HG03565 (cell line): ENCODE measurements at regions not wholly inside any gene's neighbourhood (a gene's known extent, or its start where the extent isn't known, plus 50 kb on each side); places are given as distances from the start of the nearest gene placed in this dataset.

Experiments used
- ATAC-seq: cut with Tn5 transposase; IDR thresholded peaks from one replicate; pipeline ENCODE4 v1.9.1; 2021; ENCODE audit warnings: mild to moderate bottlenecking, moderate library complexity; ENCODE audit not compliant: unreplicated experiment

- no peak for ATAC-seq
Observed at GRCh38 chr21:38899277-38899947, 93.7 kb downstream of the ETS2 start.

GRCh38 chr21:38898422-38899096, 92.8 kb downstream of the ETS2 start:
- no peak for ATAC-seq

- no peak for ATAC-seq
Observed at GRCh38 chr21:38897532-38898421, 92.0 kb downstream of the ETS2 start.

GRCh38 chr21:38894899-38895298, 89.2 kb downstream of the ETS2 start:
- no peak for ATAC-seq

- ATAC-seq = no peak
Observed at GRCh38 chr21:38888991-38889561, 83.3 kb downstream of the ETS2 start.

- ATAC-seq = no peak
Observed at GRCh38 chr21:38887749-38888148, 82.0 kb downstream of the ETS2 start.

GRCh38 chr21:38887062-38887686, 81.4 kb downstream of the ETS2 start:
- ATAC-seq = no peak

- no peak for ATAC-seq
Observed at GRCh38 chr21:38885909-38886308, 80.2 kb downstream of the ETS2 start.

GRCh38 chr21:38884440-38884839, 78.7 kb downstream of the ETS2 start:
- ATAC-seq = no peak

GRCh38 chr21:38883142-38883541, 77.4 kb downstream of the ETS2 start:
- ATAC-seq = no peak

- no peak for ATAC-seq
Observed at GRCh38 chr21:38881131-38881530, 75.4 kb downstream of the ETS2 start.

- ATAC-seq = no peak
Observed at GRCh38 chr21:38880577-38880966, 74.8 kb downstream of the ETS2 start.

GRCh38 chr21:38879912-38880576, 74.3 kb downstream of the ETS2 start:
- ATAC-seq = no peak

- no peak for ATAC-seq
Observed at GRCh38 chr21:38878379-38879179, 72.8 kb downstream of the ETS2 start.

- no peak for ATAC-seq
Observed at GRCh38 chr21:38875694-38876492, 70.2 kb downstream of the ETS2 start.
